Memory B cell (primary cell): ENCODE measurements at regions not wholly inside any gene's neighbourhood (a gene's known extent, or its start where the extent isn't known, plus 50 kb on each side); places are given as distances from the start of the nearest gene placed in this dataset.
"Not testable (repeated sequence)": the region's sequence is repeated elsewhere in the genome, so short reads cannot be mapped to it uniquely, and the experiment has no call there.

ENCODE experiments used
- ATAC-seq: fragments of 150-1000 bp; cut with Tn5 transposase; 2 replicates; pipeline ENCODE4 v1.10.0; 2021; ENCODE audit warnings: low read depth, mild to moderate bottlenecking, moderate library complexity
- DNase-seq, 2 donors: peaks; one replicate each; pipeline ENCODE4 v3.0.0; 2022; ENCODE audit warnings: low spot score in 2 of 2
- H3K27ac Mint-ChIP-seq: one replicate; pipeline ENCODE4 v1.8.0; 2022; ENCODE audit warnings: mild to moderate bottlenecking, moderate library complexity, mixed read lengths
- H3K27me3 Mint-ChIP-seq: one replicate; pipeline ENCODE4 v1.8.0; 2022; ENCODE audit warnings: mixed read lengths
- H3K36me3 Mint-ChIP-seq: one replicate; pipeline ENCODE4 v1.8.0; 2022; ENCODE audit warnings: mild to moderate bottlenecking, mixed read lengths
- H3K4me1 Mint-ChIP-seq: one replicate; pipeline ENCODE4 v1.8.0; 2022; ENCODE audit warnings: mixed read lengths
- H3K4me3 Mint-ChIP-seq: one replicate; pipeline ENCODE4 v1.8.0; 2022; ENCODE audit warnings: mild to moderate bottlenecking, moderate library complexity, mixed read lengths
- H3K9me3 Mint-ChIP-seq: one replicate; pipeline ENCODE4 v1.8.0; 2022; ENCODE audit warnings: mixed read lengths

- ATAC-seq: no peak
- H3K4me3 Mint-ChIP-seq: no peak overlapping the region
- H3K4me1 Mint-ChIP-seq: peaks cover 19% of the 10 kb centered on the region
- H3K9me3 Mint-ChIP-seq: no peaks in the 10 kb centered on the region
- H3K27ac Mint-ChIP-seq: peak overlapping the region; percentile 49
- H3K27me3 Mint-ChIP-seq: no peaks in the 10 kb centered on the region
- no peaks in the 10 kb centered on the region for H3K36me3 Mint-ChIP-seq
- DNase-seq: no peak
These were observed 77.0 kb upstream of the TMC1 start for GRCh38 chr9:72444435-72444834.

GRCh38 chr9:72443855-72444254 lies 77.6 kb upstream of the TMC1 start:
- Mint-ChIP-seq H3K36me3 (no peaks in the 10 kb centered on the region), H3K9me3 (no peaks in the 10 kb centered on the region), H3K4me3 (no peak overlapping the region), H3K4me1 (peaks cover 19% of the 10 kb centered on the region), H3K27me3 (no peaks in the 10 kb centered on the region), H3K27ac (peak overlapping the region; percentile 49)
- ATAC-seq (peak; percentile 96), DNase-seq (peak; percentile 13 to 33)

- ATAC-seq: no peak
These were observed 77.0 kb upstream of the ZFAND5 start for GRCh38 chr9:72441848-72442607.

GRCh38 chr9:72440992-72441847 lies 76.2 kb upstream of the ZFAND5 start:
- H3K4me3 Mint-ChIP-seq: no peak overlapping the region

More at GRCh38 chr9:72441848-72442607, 77.0 kb upstream of the ZFAND5 start:
- DNase-seq: no peak
- Mint-ChIP-seq H3K4me3 (no peak overlapping the region), H3K9me3 (no peaks in the 10 kb centered on the region), H3K36me3 (no peaks in the 10 kb centered on the region), H3K4me1 (peaks cover 19% of the 10 kb centered on the region), H3K27me3 (no peaks in the 10 kb centered on the region), H3K27ac (no peak overlapping the region)

GRCh38 chr9:72440378-72440777 lies 75.4 kb upstream of the ZFAND5 start:
- Mint-ChIP-seq H3K4me1 (peaks cover 14% of the 10 kb centered on the region), H3K4me3 (no peak overlapping the region), H3K27ac (no peak overlapping the region), H3K36me3 (no peaks in the 10 kb centered on the region), H3K9me3 (no peaks in the 10 kb centered on the region), H3K27me3 (no peaks in the 10 kb centered on the region)
- DNase-seq (no peak), ATAC-seq (no peak)

More at GRCh38 chr9:72440992-72441847, 76.2 kb upstream of the ZFAND5 start:
- ATAC-seq (no peak), DNase-seq (no peak)
- no peaks in the 10 kb centered on the region for H3K9me3 Mint-ChIP-seq
- peaks cover 19% of the 10 kb centered on the region for H3K4me1 Mint-ChIP-seq
- H3K27ac Mint-ChIP-seq: no peak overlapping the region
- no peaks in the 10 kb centered on the region for H3K36me3 Mint-ChIP-seq
- H3K27me3 Mint-ChIP-seq: no peaks in the 10 kb centered on the region

GRCh38 chr9:72433616-72434267 lies 68.7 kb upstream of the ZFAND5 start:
- not testable (repeated sequence) for H3K36me3 Mint-ChIP-seq

GRCh38 chr9:72431036-72431435 lies 66.0 kb upstream of the ZFAND5 start:
- H3K27me3 Mint-ChIP-seq: no peaks in the 10 kb centered on the region

More at GRCh38 chr9:72433616-72434267, 68.7 kb upstream of the ZFAND5 start:
- not testable (repeated sequence) for H3K27ac Mint-ChIP-seq, ATAC-seq, DNase-seq, H3K4me3 Mint-ChIP-seq, H3K27me3 Mint-ChIP-seq, H3K4me1 Mint-ChIP-seq, H3K9me3 Mint-ChIP-seq

GRCh38 chr9:72428329-72428728 lies 63.3 kb upstream of the ZFAND5 start:
- Mint-ChIP-seq H3K4me3 (no peak overlapping the region), H3K9me3 (no peaks in the 10 kb centered on the region), H3K27me3 (no peaks in the 10 kb centered on the region), H3K4me1 (peaks cover 3% of the 10 kb centered on the region), H3K36me3 (no peaks in the 10 kb centered on the region), H3K27ac (no peak overlapping the region)
- DNase-seq (no peak), ATAC-seq (no peak)

More at GRCh38 chr9:72431036-72431435, 66.0 kb upstream of the ZFAND5 start:
- Mint-ChIP-seq H3K9me3 (no peaks in the 10 kb centered on the region), H3K4me1 (no peaks in the 10 kb centered on the region), H3K36me3 (no peaks in the 10 kb centered on the region), H3K27ac (no peak overlapping the region), H3K4me3 (no peak overlapping the region)
- ATAC-seq (no peak), DNase-seq (no peak)

- H3K9me3 Mint-ChIP-seq: no peaks in the 10 kb centered on the region
- H3K4me3 Mint-ChIP-seq: no peak overlapping the region
- H3K27me3 Mint-ChIP-seq: no peaks in the 10 kb centered on the region
- peaks cover 3% of the 10 kb centered on the region for H3K4me1 Mint-ChIP-seq
- no peak for DNase-seq
- no peaks in the 10 kb centered on the region for H3K36me3 Mint-ChIP-seq
- H3K27ac Mint-ChIP-seq: no peak overlapping the region
- no peak for ATAC-seq
These were observed 62.8 kb upstream of the ZFAND5 start for GRCh38 chr9:72427801-72428200.

GRCh38 chr9:72424131-72424530 lies 59.1 kb upstream of the ZFAND5 start:
- no peaks in the 10 kb centered on the region for H3K27me3 Mint-ChIP-seq
- DNase-seq (no peak), ATAC-seq (peak; percentile 50)
- H3K9me3 Mint-ChIP-seq: no peaks in the 10 kb centered on the region
- H3K36me3 Mint-ChIP-seq: no peaks in the 10 kb centered on the region
- no peak overlapping the region for H3K4me3 Mint-ChIP-seq
- H3K27ac Mint-ChIP-seq: no peak overlapping the region
- H3K4me1 Mint-ChIP-seq: peaks cover 3% of the 10 kb centered on the region

- H3K9me3 Mint-ChIP-seq: no peaks in the 10 kb centered on the region
- DNase-seq (no peak), ATAC-seq (no peak)
- H3K27me3 Mint-ChIP-seq: no peaks in the 10 kb centered on the region
- H3K4me3 Mint-ChIP-seq: no peak overlapping the region
- no peaks in the 10 kb centered on the region for H3K36me3 Mint-ChIP-seq
- H3K27ac Mint-ChIP-seq: no peak overlapping the region
- peaks cover 3% of the 10 kb centered on the region for H3K4me1 Mint-ChIP-seq
These were observed 57.2 kb upstream of the ZFAND5 start for GRCh38 chr9:72422214-72422613.

GRCh38 chr9:72420783-72421182 lies 55.8 kb upstream of the ZFAND5 start:
- peaks cover 3% of the 10 kb centered on the region for H3K4me1 Mint-ChIP-seq
- no peak overlapping the region for H3K4me3 Mint-ChIP-seq
- no peak overlapping the region for H3K27ac Mint-ChIP-seq
- DNase-seq (no peak), ATAC-seq (no peak)
- H3K27me3 Mint-ChIP-seq: no peaks in the 10 kb centered on the region
- H3K36me3 Mint-ChIP-seq: no peaks in the 10 kb centered on the region
- no peaks in the 10 kb centered on the region for H3K9me3 Mint-ChIP-seq

- H3K27ac Mint-ChIP-seq: no peak overlapping the region
- DNase-seq: no peak
- H3K4me3 Mint-ChIP-seq: no peak overlapping the region
- H3K9me3 Mint-ChIP-seq: no peaks in the 10 kb centered on the region
- no peaks in the 10 kb centered on the region for H3K4me1 Mint-ChIP-seq
- no peak for ATAC-seq
- no peaks in the 10 kb centered on the region for H3K27me3 Mint-ChIP-seq
- no peaks in the 10 kb centered on the region for H3K36me3 Mint-ChIP-seq
These were observed 50.9 kb upstream of the ZFAND5 start for GRCh38 chr9:72415948-72416347.

- no peaks in the 10 kb centered on the region for H3K36me3 Mint-ChIP-seq
- H3K4me3 Mint-ChIP-seq: no peak overlapping the region
- no peak for ATAC-seq
- no peaks in the 10 kb centered on the region for H3K27me3 Mint-ChIP-seq
- DNase-seq: no peak
- no peaks in the 10 kb centered on the region for H3K4me1 Mint-ChIP-seq
- H3K9me3 Mint-ChIP-seq: no peaks in the 10 kb centered on the region
- H3K27ac Mint-ChIP-seq: no peak overlapping the region
These were observed 50.2 kb upstream of the ZFAND5 start for GRCh38 chr9:72415163-72415562.
